ENCODE measurements at regions not wholly inside any gene's neighbourhood (a gene's known extent, or its start where the extent isn't known, plus 50 kb on each side); places are given as distances from the start of the nearest gene placed in this dataset.

DNA sequence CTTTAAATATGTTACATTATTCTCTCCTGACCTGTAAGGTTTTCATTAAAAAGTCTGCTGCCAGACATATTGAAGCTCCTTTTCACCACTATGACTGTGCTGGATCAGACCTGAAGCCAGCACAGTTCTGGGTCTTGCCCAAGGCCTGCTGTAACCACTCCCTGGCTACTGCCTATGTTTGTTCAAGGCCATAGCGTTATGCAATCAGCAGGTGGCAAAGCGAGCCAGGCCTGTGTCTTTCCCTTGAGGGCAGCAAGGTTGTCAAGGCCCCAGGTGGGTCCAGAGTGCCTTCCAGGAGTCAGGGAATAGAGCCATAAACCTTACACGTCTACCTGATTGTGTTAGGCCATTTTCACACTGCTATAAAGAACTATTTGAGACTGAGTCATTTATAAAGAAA lies 496.8 kb upstream of the PCDH9 start:
- Histone ChIP-seq H3K4me3 (IDR thresholded peaks at IDR 0.05; ENCODE audit: insufficient read depth, low read depth, low read length) (no peak overlapping the region), H3K9ac (no peak overlapping the region), H4K20me1 (ENCODE audit: insufficient read depth) (no peaks in the 10 kb centered on the region), H3K4me1 (ENCODE audit: low read depth, poor library complexity, severe bottlenecking) (no peaks in the 10 kb centered on the region), H2AFZ (ENCODE audit: low read depth) (no peak overlapping the region), H3K27ac (no peak overlapping the region), H3K36me3 (ENCODE audit: insufficient read depth) (no peaks in the 10 kb centered on the region), H3K27me3 (ENCODE audit: insufficient read depth, low read depth) (no peaks in the 10 kb centered on the region), H3K79me2 (ENCODE audit: insufficient read depth, low read depth) (no peaks in the 10 kb centered on the region), H3K4me2 (no peak overlapping the region)
- TF ChIP-seq, protein P1, sequence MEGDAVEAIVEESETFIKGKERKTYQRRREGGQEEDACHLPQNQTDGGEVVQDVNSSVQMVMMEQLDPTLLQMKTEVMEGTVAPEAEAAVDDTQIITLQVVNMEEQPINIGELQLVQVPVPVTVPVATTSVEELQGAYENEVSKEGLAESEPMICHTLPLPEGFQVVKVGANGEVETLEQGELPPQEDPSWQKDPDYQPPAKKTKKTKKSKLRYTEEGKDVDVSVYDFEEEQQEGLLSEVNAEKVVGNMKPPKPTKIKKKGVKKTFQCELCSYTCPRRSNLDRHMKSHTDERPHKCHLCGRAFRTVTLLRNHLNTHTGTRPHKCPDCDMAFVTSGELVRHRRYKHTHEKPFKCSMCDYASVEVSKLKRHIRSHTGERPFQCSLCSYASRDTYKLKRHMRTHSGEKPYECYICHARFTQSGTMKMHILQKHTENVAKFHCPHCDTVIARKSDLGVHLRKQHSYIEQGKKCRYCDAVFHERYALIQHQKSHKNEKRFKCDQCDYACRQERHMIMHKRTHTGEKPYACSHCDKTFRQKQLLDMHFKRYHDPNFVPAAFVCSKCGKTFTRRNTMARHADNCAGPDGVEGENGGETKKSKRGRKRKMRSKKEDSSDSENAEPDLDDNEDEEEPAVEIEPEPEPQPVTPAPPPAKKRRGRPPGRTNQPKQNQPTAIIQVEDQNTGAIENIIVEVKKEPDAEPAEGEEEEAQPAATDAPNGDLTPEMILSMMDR (conservative IDR thresholded peaks at IDR 0.05; ENCODE audit: low read depth, low read length) = no peak

DNA sequence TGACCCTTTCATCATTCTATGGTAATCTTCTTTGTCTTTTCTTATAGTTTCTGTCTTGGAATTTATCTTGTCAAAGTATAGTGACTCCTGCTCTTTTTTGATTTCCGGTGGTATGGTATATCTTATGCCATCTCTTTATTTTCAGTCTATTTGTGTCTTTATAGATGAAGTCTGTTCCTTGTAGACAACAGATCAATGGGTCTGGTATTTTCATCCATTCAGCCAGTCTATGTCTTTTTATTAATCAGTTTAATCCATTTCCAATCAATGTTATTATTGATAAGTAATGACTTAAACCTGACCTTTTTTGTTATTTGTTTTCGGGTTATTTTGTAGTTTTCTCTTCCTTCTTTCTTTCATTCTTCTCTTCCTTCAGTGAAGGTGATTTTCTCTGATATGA lies 495.9 kb upstream of the PCDH9 start:
- no peaks in the 10 kb centered on the region for H3K79me2 ChIP-seq (ENCODE audit: insufficient read depth, low read depth)
- no peaks in the 10 kb centered on the region for H3K4me1 ChIP-seq (ENCODE audit: low read depth, poor library complexity, severe bottlenecking)
- no peaks in the 10 kb centered on the region for H3K27me3 ChIP-seq (ENCODE audit: insufficient read depth, low read depth)
- TF ChIP-seq, protein P1 (conservative IDR thresholded peaks at IDR 0.05; ENCODE audit: low read depth, low read length) = no peak
- no peak overlapping the region for H3K4me3 ChIP-seq (IDR thresholded peaks at IDR 0.05; ENCODE audit: insufficient read depth, low read depth, low read length)
- H3K36me3 ChIP-seq (ENCODE audit: insufficient read depth) = no peaks in the 10 kb centered on the region
- H3K9ac ChIP-seq = no peak overlapping the region
- no peak overlapping the region for H3K4me2 ChIP-seq
- no peaks in the 10 kb centered on the region for H4K20me1 ChIP-seq (ENCODE audit: insufficient read depth)
- H2AFZ ChIP-seq (ENCODE audit: low read depth) = no peak overlapping the region
- H3K27ac ChIP-seq = no peak overlapping the region

- H3K79me2 ChIP-seq (ENCODE audit: insufficient read depth, low read depth) = no peaks in the 10 kb centered on the region
- H3K4me2 ChIP-seq = no peak overlapping the region
- no peak overlapping the region for H3K27ac ChIP-seq
- TF ChIP-seq, protein P1 (conservative IDR thresholded peaks at IDR 0.05; ENCODE audit: low read depth, low read length) = no peak
- no peak overlapping the region for H3K9ac ChIP-seq
- H3K4me3 ChIP-seq (IDR thresholded peaks at IDR 0.05; ENCODE audit: insufficient read depth, low read depth, low read length) = no peak overlapping the region
- H3K27me3 ChIP-seq (ENCODE audit: insufficient read depth, low read depth) = no peaks in the 10 kb centered on the region
- no peak overlapping the region for H2AFZ ChIP-seq (ENCODE audit: low read depth)
- no peaks in the 10 kb centered on the region for H3K4me1 ChIP-seq (ENCODE audit: low read depth, poor library complexity, severe bottlenecking)
- no peaks in the 10 kb centered on the region for H4K20me1 ChIP-seq (ENCODE audit: insufficient read depth)
- no peaks in the 10 kb centered on the region for H3K36me3 ChIP-seq (ENCODE audit: insufficient read depth)
Measured at GRCh38 chr13:67713571-67713970, 483.4 kb upstream of the PCDH9 start.

- H3K4me2 ChIP-seq = no peak overlapping the region
- no peak overlapping the region for H3K27ac ChIP-seq
- H3K9ac ChIP-seq = no peak overlapping the region
- H2AFZ ChIP-seq (ENCODE audit: low read depth) = no peak overlapping the region
- TF ChIP-seq, protein P1 (conservative IDR thresholded peaks at IDR 0.05; ENCODE audit: low read depth, low read length) = no peak
- no peaks in the 10 kb centered on the region for H3K27me3 ChIP-seq (ENCODE audit: insufficient read depth, low read depth)
- no peaks in the 10 kb centered on the region for H3K79me2 ChIP-seq (ENCODE audit: insufficient read depth, low read depth)
- H3K4me3 ChIP-seq (IDR thresholded peaks at IDR 0.05; ENCODE audit: insufficient read depth, low read depth, low read length) = no peak overlapping the region
- no peaks in the 10 kb centered on the region for H3K4me1 ChIP-seq (ENCODE audit: low read depth, poor library complexity, severe bottlenecking)
- H4K20me1 ChIP-seq (ENCODE audit: insufficient read depth) = no peaks in the 10 kb centered on the region
- H3K36me3 ChIP-seq (ENCODE audit: insufficient read depth) = no peaks in the 10 kb centered on the region
Measured at GRCh38 chr13:67696775-67697174, 466.6 kb upstream of the PCDH9 start.
